ENCODE measurements at regions not wholly inside any gene's neighbourhood (a gene's known extent, or its start where the extent isn't known, plus 50 kb on each side); places are given as distances from the start of the nearest gene placed in this dataset.

GRCh38 chr6:101001607-101002006 lies 120.5 kb upstream of the ASCC3 start:
- CTCF ChIA-PET: no interaction called here
- H3K4me3 Mint-ChIP-seq (ENCODE audit: unreplicated experiment): no peak overlapping the region
- no TSS peak for BruUV-seq (replicated peaks)
- no peak overlapping the region for H3K27ac Mint-ChIP-seq (ENCODE audit: low read depth, unreplicated experiment)
- intact Hi-C loops (cut with micrococcal nuclease): no loop called here
- H3K36me3 Mint-ChIP-seq (ENCODE audit: insufficient read depth, unreplicated experiment): no peaks in the 10 kb centered on the region
- TF ChIP-seq CTCF (IDR thresholded peaks at IDR 0.05; ENCODE audit: unreplicated experiment): no peak
- DNase-seq (ENCODE audit: unreplicated experiment): no peak
- peaks cover 21% of the 10 kb centered on the region for H3K4me1 Mint-ChIP-seq (ENCODE audit: insufficient read depth, unreplicated experiment)
- H3K9me3 Mint-ChIP-seq (ENCODE audit: unreplicated experiment): no peaks in the 10 kb centered on the region
- POLR2A ChIA-PET: interaction anchor here (1.6 kb wide), 1 partner anchor 10 kb away, joined by 5 read pairs; no protein-coding TSS in a partner anchor
- H3K27me3 Mint-ChIP-seq (ENCODE audit: insufficient read depth, unreplicated experiment): no peaks in the 10 kb centered on the region

- H3K9me3 Mint-ChIP-seq (ENCODE audit: unreplicated experiment): no peaks in the 10 kb centered on the region
- no peaks in the 10 kb centered on the region for H3K27me3 Mint-ChIP-seq (ENCODE audit: insufficient read depth, unreplicated experiment)
- no peak for DNase-seq (ENCODE audit: unreplicated experiment)
- TF ChIP-seq CTCF (IDR thresholded peaks at IDR 0.05; ENCODE audit: unreplicated experiment): no peak
- H3K4me1 Mint-ChIP-seq (ENCODE audit: insufficient read depth, unreplicated experiment): peaks cover 21% of the 10 kb centered on the region
- no peak overlapping the region for H3K4me3 Mint-ChIP-seq (ENCODE audit: unreplicated experiment)
- POLR2A ChIA-PET: interaction anchor here (1.6 kb wide), 1 partner anchor 8 kb away, joined by 5 read pairs; no protein-coding TSS in a partner anchor
- no peaks in the 10 kb centered on the region for H3K36me3 Mint-ChIP-seq (ENCODE audit: insufficient read depth, unreplicated experiment)
- intact Hi-C loops (cut with micrococcal nuclease): no loop called here
- no TSS peak for BruUV-seq (replicated peaks)
- H3K27ac Mint-ChIP-seq (ENCODE audit: low read depth, unreplicated experiment): no peak overlapping the region
- CTCF ChIA-PET: no interaction called here
These were observed 121.9 kb upstream of the ASCC3 start for GRCh38 chr6:101003075-101003474.

- Mint-ChIP-seq H3K4me3 (ENCODE audit: unreplicated experiment) (peak overlapping the region; percentile 47), H3K4me1 (ENCODE audit: insufficient read depth, unreplicated experiment) (peaks cover 14% of the 10 kb centered on the region), H3K27ac (ENCODE audit: low read depth, unreplicated experiment) (peak overlapping the region; percentile 71), H3K27me3 (ENCODE audit: insufficient read depth, unreplicated experiment) (no peaks in the 10 kb centered on the region), H3K9me3 (ENCODE audit: unreplicated experiment) (no peaks in the 10 kb centered on the region), H3K36me3 (ENCODE audit: insufficient read depth, unreplicated experiment) (no peaks in the 10 kb centered on the region)
- no peak for TF ChIP-seq CTCF (IDR thresholded peaks at IDR 0.05; ENCODE audit: unreplicated experiment)
- POLR2A ChIA-PET: interaction anchor here (1.0 kb wide), 2 partner anchors 9 to 11 kb away, joined by 4 to 5 read pairs; no protein-coding TSS in a partner anchor
- no TSS peak for BruUV-seq (replicated peaks)
- intact Hi-C loops (cut with micrococcal nuclease): no loop called here
- peak; percentile 47 for DNase-seq (ENCODE audit: unreplicated experiment)
- CTCF ChIA-PET: no interaction called here
These were observed 130.1 kb upstream of the ASCC3 start for GRCh38 chr6:101011186-101011585.

GRCh38 chr6:101013612-101014195 lies 132.6 kb upstream of the ASCC3 start:
- Mint-ChIP-seq H3K4me3 (ENCODE audit: unreplicated experiment) (no peak overlapping the region), H3K4me1 (ENCODE audit: insufficient read depth, unreplicated experiment) (peaks cover 14% of the 10 kb centered on the region), H3K36me3 (ENCODE audit: insufficient read depth, unreplicated experiment) (no peaks in the 10 kb centered on the region), H3K27ac (ENCODE audit: low read depth, unreplicated experiment) (no peak overlapping the region), H3K27me3 (ENCODE audit: insufficient read depth, unreplicated experiment) (no peaks in the 10 kb centered on the region), H3K9me3 (ENCODE audit: unreplicated experiment) (no peaks in the 10 kb centered on the region)
- no peak for DNase-seq (ENCODE audit: unreplicated experiment)
- TF ChIP-seq CTCF (IDR thresholded peaks at IDR 0.05; ENCODE audit: unreplicated experiment): no peak
- BruUV-seq (replicated peaks): no TSS peak
- ChIA-PET POLR2A (no interaction called here), CTCF (interaction anchor here (0.6 kb wide), 1 partner anchor 32 kb away, joined by 3 read pairs; no protein-coding TSS in a partner anchor)
- intact Hi-C loops (cut with micrococcal nuclease): no loop called here
